HG03045 (cell line): ENCODE measurements at regions not wholly inside any gene's neighbourhood (a gene's known extent, or its start where the extent isn't known, plus 50 kb on each side); places are given as distances from the start of the nearest gene placed in this dataset.
"Not testable (repeated sequence)": the region's sequence is repeated elsewhere in the genome, so short reads cannot be mapped to it uniquely, and the experiment has no call there.

Experiments used
- ATAC-seq: cut with Tn5 transposase; IDR thresholded peaks from one replicate; pipeline ENCODE4 v1.9.1; 2021; ENCODE audit warnings: mild to moderate bottlenecking, moderate library complexity; ENCODE audit not compliant: unreplicated experiment

- no peak for ATAC-seq
These were observed 148.4 kb upstream of the FOXA2 start for GRCh38 chr20:22732751-22733150.

- not testable (repeated sequence) for ATAC-seq
These were observed 150.7 kb upstream of the FOXA2 start for GRCh38 chr20:22734946-22735647.

- ATAC-seq = no peak
These were observed 156.5 kb upstream of the FOXA2 start for GRCh38 chr20:22740829-22741228.

GRCh38 chr20:22744341-22745193 is 160.2 kb upstream of the FOXA2 start:
- no peak for ATAC-seq

- ATAC-seq = no peak
These were observed 160.8 kb upstream of the FOXA2 start for GRCh38 chr20:22745194-22745500.

GRCh38 chr20:22746957-22747356 is 162.6 kb upstream of the FOXA2 start:
- ATAC-seq = no peak

- no peak for ATAC-seq
These were observed 168.0 kb upstream of the FOXA2 start for GRCh38 chr20:22752324-22752723.

- no peak for ATAC-seq
These were observed 173.2 kb upstream of the FOXA2 start for GRCh38 chr20:22757424-22758183.

GRCh38 chr20:22758815-22759214 is 174.4 kb upstream of the FOXA2 start:
- ATAC-seq = no peak

GRCh38 chr20:22762576-22763256 is 178.3 kb upstream of the FOXA2 start:
- ATAC-seq = no peak

GRCh38 chr20:22763257-22763906 is 179.0 kb upstream of the FOXA2 start:
- no peak for ATAC-seq

GRCh38 chr20:22768266-22769178 is 184.2 kb upstream of the FOXA2 start:
- no peak for ATAC-seq

- no peak for ATAC-seq
These were observed 185.9 kb upstream of the FOXA2 start for GRCh38 chr20:22770241-22770800.

- ATAC-seq = no peak
These were observed 187.3 kb upstream of the FOXA2 start for GRCh38 chr20:22771706-22772105.

GRCh38 chr20:22773344-22773743 is 189.0 kb upstream of the FOXA2 start:
- no peak for ATAC-seq

- no peak for ATAC-seq
These were observed 190.9 kb upstream of the FOXA2 start for GRCh38 chr20:22775256-22775655.

- ATAC-seq = no peak
These were observed 191.3 kb upstream of the FOXA2 start for GRCh38 chr20:22775671-22776139.

GRCh38 chr20:22776369-22776768 is 192.0 kb upstream of the FOXA2 start:
- ATAC-seq = no peak

- ATAC-seq = no peak
These were observed 195.5 kb upstream of the FOXA2 start for GRCh38 chr20:22779878-22780277.
